HG03575 (cell line): ENCODE measurements at regions not wholly inside any gene's neighbourhood (a gene's known extent, or its start where the extent isn't known, plus 50 kb on each side); places are given as distances from the start of the nearest gene placed in this dataset.
"Not testable (repeated sequence)": the region's sequence is repeated elsewhere in the genome, so short reads cannot be mapped to it uniquely, and the experiment has no call there.

Experiments
- ATAC-seq: cut with Tn5 transposase; IDR thresholded peaks from one replicate; pipeline ENCODE4 v1.9.1; 2021; ENCODE audit not compliant: unreplicated experiment, insufficient number of reproducible peaks, low FRiP score; ENCODE audit errors: extremely low read depth

GRCh38 chr2:228556717-228557116 is 375.2 kb upstream of the SPHKAP start:
- ATAC-seq, result no peak

- no peak for ATAC-seq
These were observed 368.0 kb upstream of the SPHKAP start for GRCh38 chr2:228549441-228550007.

DNA sequence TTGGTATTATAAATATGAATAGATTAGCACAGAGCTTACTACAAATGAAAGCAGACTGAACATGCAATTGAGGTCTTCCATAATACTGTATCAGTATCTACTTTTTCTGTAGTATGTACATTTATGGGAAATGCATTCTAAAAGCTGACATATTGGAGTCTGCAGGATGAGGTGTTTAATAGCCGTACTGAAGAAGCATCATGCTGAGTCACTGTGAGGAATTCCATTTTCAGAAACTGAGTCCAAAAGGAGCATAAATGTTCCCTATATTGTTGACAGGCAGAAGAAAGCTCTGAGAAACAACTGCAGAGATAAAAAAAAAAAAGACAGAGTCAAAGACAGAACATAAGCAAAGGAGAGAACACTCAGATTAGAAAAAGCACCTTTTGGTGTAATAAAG is 366.7 kb upstream of the SPHKAP start:
- no peak for ATAC-seq

DNA sequence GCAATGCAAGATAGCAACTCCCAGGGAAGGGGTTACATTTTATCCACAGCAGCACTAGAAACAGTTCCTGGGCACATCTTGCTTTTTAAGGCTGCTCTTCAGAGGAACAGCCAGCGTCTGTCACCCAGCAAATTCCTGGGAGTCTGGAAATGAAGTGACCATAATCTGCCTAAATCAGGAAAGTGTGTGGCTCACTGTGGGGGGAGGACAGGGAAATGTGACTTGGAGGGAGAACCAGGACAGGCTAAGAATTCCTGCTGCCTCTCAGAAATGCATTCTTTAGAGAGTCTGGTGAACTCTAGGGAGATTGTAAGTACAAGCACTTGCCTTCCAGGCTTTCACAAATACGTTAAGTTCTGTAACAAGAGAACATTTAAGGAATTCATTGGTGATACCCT is 364.3 kb upstream of the SPHKAP start:
- no peak for ATAC-seq

- ATAC-seq, result no peak
These were observed 363.7 kb upstream of the SPHKAP start for GRCh38 chr2:228545041-228545747.

GRCh38 chr2:228543117-228543516 is 361.6 kb upstream of the SPHKAP start:
- no peak for ATAC-seq

DNA sequence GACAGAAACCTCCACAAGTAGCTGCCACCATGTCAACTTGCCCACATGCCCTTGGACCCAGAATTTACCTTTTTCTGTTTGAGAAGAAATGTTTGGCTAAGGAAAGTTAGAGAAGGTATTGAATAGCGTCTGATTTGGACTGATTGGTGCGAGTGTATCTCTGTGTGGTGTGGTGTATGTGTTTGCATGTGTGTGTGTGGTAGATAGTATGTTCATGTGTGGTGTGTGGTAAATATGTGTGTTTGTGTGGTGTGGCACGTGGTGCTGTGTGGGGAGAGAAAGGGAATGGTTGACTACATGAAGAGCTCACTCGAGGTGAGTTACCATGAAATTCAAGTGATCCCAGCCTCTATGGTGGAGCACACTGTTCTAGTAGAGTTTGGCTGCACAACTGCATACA is 360.8 kb upstream of the SPHKAP start:
- ATAC-seq, result no peak

DNA sequence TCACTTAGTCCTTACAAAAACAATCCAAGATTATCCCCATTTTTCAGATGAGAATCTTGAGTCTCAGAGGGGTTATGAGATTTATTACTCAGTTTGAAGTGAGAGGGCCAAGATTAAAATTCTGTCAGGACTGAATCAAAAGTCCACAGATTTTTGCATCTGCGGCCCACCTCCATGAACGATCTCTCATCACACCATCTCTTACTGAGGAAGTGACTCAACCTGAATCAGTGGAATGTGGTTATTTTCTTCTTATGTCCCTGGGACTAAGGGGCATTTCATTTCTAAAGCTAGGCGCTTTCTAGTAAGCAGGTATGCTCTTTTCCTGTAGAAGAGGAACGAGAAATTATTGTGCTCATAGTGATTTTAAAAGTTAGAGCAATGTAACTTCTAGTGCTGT is 360.3 kb upstream of the SPHKAP start:
- ATAC-seq, result no peak

- ATAC-seq, result no peak
These were observed 359.5 kb upstream of the SPHKAP start for GRCh38 chr2:228540976-228541375.

- ATAC-seq, result no peak
These were observed 353.9 kb upstream of the SPHKAP start for GRCh38 chr2:228535396-228535795.

DNA sequence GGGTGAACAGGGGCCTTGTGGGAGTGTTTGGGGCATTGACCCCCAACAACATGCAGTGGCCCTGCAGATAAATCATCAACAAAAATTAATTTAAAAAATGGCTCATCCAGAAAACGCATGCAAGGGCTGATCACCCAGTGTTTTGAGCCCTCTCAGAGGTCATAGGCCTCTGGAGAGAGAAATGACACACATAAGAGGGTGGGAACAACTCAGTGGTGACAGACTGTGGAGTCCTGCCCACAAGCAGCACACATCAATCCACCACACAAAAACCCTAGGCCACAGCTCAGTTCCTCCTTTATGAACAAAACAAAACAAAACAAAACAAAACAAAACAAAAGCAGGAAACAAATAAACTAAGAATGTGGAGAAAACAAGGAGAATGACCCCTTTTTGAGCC is 351.7 kb upstream of the SPHKAP start:
- ATAC-seq, result no peak

- ATAC-seq, result no peak
These were observed 350.7 kb upstream of the SPHKAP start for GRCh38 chr2:228532233-228532632.

GRCh38 chr2:228527197-228527881 is 345.9 kb upstream of the SPHKAP start:
- ATAC-seq, result no peak

DNA sequence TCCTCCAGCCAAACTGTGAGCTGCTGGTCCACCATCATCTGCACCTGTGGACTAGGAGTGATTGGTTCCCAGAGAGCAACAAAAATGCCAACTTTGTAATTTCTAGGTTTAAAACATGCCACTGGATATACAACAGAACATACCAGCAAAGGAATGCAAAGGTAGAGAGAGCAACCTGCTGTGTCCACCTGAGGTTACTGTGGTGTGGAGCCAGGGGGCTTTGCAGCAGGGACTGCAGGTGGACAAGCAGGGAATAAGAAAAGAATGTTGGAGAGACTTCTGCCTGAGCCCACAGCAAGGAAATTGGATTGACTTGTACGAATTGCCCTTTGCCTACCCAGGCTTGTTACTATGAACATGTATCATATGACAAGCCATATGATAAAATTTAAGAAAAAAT is 345.2 kb upstream of the SPHKAP start:
- ATAC-seq, result no peak

DNA sequence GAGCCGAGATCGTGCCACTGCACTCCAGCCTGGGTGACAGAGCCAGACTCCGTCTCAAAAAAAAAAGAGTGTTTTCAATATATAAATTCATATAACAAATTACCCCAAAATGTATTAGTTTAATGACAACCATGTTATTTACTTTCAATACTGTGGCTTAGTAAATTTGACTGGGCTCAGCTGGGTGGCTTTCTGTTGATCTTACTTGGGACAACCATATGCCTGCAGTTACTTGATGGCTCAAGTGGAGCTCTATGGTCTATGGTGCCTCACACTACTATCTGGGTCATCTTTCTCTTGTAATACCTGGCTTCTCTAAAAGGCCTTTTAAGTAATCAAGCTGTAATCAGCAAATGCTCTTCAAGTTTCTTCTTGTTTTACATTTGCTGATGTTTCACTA is 341.5 kb upstream of the SPHKAP start:
- ATAC-seq, result no peak

DNA sequence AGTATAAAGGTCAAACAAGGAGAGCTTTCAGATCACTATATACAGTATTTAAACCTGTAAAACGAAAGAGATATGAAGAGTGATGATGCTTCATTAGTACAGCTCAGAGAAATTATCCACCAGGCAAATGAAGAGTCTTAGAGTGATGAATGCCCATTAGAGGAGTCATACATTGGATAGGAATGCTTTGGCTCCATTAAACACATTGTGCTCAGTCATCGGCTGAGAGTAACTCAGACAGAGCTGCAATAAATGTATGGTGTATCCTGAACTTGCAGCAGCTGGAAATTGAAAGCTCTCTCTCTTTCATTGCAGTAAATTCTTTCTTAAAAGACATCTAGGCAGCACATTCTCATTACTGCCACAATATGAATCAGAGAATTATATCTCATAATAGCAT is 340.8 kb upstream of the SPHKAP start:
- no peak for ATAC-seq

DNA sequence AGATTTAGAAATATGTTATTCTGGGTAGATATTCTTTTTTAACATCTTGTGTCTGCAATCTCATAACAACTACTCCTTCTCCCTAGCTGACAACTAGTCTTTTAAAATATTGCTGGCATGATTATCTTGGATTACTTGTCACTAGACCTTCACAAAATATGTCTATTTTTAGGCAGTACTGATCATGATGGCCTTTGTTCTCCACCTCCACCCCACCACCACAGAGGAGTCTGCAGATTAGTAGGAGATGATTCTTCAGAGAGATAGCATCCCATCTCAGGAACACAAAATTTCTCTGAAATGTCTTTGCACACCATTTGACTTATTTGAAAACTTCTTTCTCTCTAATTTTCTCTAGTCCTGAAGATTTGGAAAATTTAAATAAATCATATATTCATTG is 338.1 kb upstream of the SPHKAP start:
- no peak for ATAC-seq

- ATAC-seq, result no peak
These were observed 334.5 kb upstream of the SPHKAP start for GRCh38 chr2:228516019-228516418.

GRCh38 chr2:228513480-228513879 is 332.0 kb upstream of the SPHKAP start:
- ATAC-seq, result not testable (repeated sequence)

- ATAC-seq, result no peak
These were observed 327.5 kb upstream of the SPHKAP start for GRCh38 chr2:228509021-228509420.
